ENCODE measurements at regions not wholly inside any gene's neighbourhood (a gene's known extent, or its start where the extent isn't known, plus 50 kb on each side); places are given as distances from the start of the nearest gene placed in this dataset.

GRCh38 chr1:199945591-199945990 is 81.9 kb upstream of the NR5A2 start:
- TF ChIP-seq, protein P1, sequence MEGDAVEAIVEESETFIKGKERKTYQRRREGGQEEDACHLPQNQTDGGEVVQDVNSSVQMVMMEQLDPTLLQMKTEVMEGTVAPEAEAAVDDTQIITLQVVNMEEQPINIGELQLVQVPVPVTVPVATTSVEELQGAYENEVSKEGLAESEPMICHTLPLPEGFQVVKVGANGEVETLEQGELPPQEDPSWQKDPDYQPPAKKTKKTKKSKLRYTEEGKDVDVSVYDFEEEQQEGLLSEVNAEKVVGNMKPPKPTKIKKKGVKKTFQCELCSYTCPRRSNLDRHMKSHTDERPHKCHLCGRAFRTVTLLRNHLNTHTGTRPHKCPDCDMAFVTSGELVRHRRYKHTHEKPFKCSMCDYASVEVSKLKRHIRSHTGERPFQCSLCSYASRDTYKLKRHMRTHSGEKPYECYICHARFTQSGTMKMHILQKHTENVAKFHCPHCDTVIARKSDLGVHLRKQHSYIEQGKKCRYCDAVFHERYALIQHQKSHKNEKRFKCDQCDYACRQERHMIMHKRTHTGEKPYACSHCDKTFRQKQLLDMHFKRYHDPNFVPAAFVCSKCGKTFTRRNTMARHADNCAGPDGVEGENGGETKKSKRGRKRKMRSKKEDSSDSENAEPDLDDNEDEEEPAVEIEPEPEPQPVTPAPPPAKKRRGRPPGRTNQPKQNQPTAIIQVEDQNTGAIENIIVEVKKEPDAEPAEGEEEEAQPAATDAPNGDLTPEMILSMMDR (IDR thresholded peaks at IDR 0.05; ENCODE audit: low read depth, low read length) = no peak
- no peak for TF ChIP-seq EZH2phosphoT487 (IDR thresholded peaks at IDR 0.05; ENCODE audit: low read depth)

Data from OCI-LY3 (cell line).